ENCODE measurements at regions not wholly inside any gene's neighbourhood (a gene's known extent, or its start where the extent isn't known, plus 50 kb on each side); places are given as distances from the start of the nearest gene placed in this dataset.

DNA sequence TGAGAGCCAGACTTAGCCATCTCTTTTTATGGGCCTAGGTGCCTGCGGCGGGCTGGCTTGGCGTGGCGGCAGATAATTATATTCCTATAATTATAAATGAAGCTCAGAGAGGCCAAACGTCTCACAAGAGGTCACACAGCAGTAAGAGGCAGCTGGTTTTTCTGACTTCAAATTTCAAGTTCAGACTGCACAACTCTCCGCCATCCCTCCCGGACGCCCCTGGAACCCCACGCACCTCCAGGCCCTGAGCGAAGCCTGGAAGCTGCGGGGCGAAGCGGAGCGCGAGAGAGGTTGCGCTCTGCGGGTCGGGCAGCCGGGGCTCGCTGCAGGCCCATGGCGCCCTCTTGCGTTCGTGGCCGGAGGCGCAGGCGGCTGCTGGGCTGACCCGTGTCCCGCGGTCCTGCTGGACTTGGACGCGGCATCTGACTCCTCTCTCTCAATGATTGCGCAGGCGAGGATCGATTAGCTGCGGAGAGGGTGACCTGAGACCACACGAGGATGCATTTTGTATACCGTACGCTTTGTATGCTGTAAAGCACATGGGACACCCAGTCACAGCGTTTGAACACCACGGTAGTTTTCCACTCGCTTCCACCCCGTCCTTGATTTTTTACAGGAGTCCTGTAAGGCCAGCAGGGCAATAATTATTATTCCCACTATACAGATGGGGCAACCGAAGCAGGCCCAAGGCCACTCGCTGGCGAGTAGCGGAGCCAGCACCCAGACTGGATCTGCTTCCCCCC is 272.7 kb downstream of the FOXD2 start:
- TF ChIP-seq, protein P1, sequence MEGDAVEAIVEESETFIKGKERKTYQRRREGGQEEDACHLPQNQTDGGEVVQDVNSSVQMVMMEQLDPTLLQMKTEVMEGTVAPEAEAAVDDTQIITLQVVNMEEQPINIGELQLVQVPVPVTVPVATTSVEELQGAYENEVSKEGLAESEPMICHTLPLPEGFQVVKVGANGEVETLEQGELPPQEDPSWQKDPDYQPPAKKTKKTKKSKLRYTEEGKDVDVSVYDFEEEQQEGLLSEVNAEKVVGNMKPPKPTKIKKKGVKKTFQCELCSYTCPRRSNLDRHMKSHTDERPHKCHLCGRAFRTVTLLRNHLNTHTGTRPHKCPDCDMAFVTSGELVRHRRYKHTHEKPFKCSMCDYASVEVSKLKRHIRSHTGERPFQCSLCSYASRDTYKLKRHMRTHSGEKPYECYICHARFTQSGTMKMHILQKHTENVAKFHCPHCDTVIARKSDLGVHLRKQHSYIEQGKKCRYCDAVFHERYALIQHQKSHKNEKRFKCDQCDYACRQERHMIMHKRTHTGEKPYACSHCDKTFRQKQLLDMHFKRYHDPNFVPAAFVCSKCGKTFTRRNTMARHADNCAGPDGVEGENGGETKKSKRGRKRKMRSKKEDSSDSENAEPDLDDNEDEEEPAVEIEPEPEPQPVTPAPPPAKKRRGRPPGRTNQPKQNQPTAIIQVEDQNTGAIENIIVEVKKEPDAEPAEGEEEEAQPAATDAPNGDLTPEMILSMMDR (conservative IDR thresholded peaks at IDR 0.05; ENCODE audit: low read depth, low read length) = peak; percentile 92
- TF ChIP-seq EZH2phosphoT487 (IDR thresholded peaks at IDR 0.05; ENCODE audit: borderline replicate concordance, low read length) = no peak
